Keratinocyte (primary cell): ENCODE measurements at regions not wholly inside any gene's neighbourhood (a gene's known extent, or its start where the extent isn't known, plus 50 kb on each side); places are given as distances from the start of the nearest gene placed in this dataset.

ENCODE experiments used
- DNase-seq: peaks from one replicate; pipeline ENCODE4 v3.0.0-alpha.2; 2011; ENCODE audit warnings: low read depth, missing footprints, low spot score
- FAIRE-seq: peaks from 2 replicates; lab custom pipeline; 2011; peaks lifted over from hg19 to GRCh38; lab: Jason Lieb, UNC
- H2AFZ ChIP-seq: 2 replicates; pipeline ENCODE4 v1.6.0; 2012; ENCODE audit warnings: low read length, control low read depth, inconsistent platforms; ENCODE audit not compliant: control insufficient read depth
- H3K27ac ChIP-seq: 2 replicates; pipeline ENCODE4 v1.5.1; 2011; ENCODE audit warnings: low read length; ENCODE audit not compliant: control insufficient read depth, insufficient read depth
- H3K27me3 ChIP-seq: 3 replicates; pipeline ENCODE4 v1.6.0; 2011; ENCODE audit warnings: low read length; ENCODE audit not compliant: control insufficient read depth, insufficient read depth; ENCODE audit errors: extremely low read depth
- H3K36me3 ChIP-seq, 2 experiments: 2 replicates in 1 of 2; 3 replicates in 1 of 2; pipeline ENCODE4 v1.5.1; 2011; ENCODE audit warnings: low read length in 2 of 2, mild to moderate bottlenecking in 1 of 2; ENCODE audit not compliant: control insufficient read depth in 2 of 2, insufficient read depth in 2 of 2; ENCODE audit errors: extremely low read depth in 1 of 2
- H3K4me1 ChIP-seq: 3 replicates; pipeline ENCODE4 v1.5.1; 2011; ENCODE audit warnings: low read length; ENCODE audit not compliant: control insufficient read depth, insufficient read depth; ENCODE audit errors: extremely low read depth
- H3K4me2 ChIP-seq: 3 replicates; pipeline ENCODE4 v1.6.0; 2011; ENCODE audit warnings: low read depth, low read length; ENCODE audit not compliant: control insufficient read depth, insufficient read depth; ENCODE audit errors: extremely low read depth
- H3K4me3 ChIP-seq, 3 experiments: fragments of 200-600 bp in 1 of 3; sonication (generic) in 1 of 3; 2 replicates in 2 of 3; 3 replicates in 1 of 3; pipeline ENCODE4 v1.5.1; 2011 to 2016; ENCODE audit warnings: low read length in 3 of 3, mild to moderate bottlenecking in 3 of 3, control low read depth in 2 of 3, inconsistent platforms in 1 of 3, low read depth in 1 of 3, mixed read lengths in 1 of 3, mixed run types in 1 of 3, moderate library complexity in 1 of 3; ENCODE audit not compliant: control insufficient read depth in 2 of 3, insufficient read depth in 2 of 3; ENCODE audit errors: extremely low read depth in 1 of 3
- H3K79me2 ChIP-seq: 2 replicates; pipeline ENCODE4 v1.6.0; 2012; ENCODE audit warnings: low read length; ENCODE audit not compliant: control insufficient read depth, insufficient read depth
- H3K9ac ChIP-seq: 3 replicates; pipeline ENCODE4 v1.6.0; 2011; ENCODE audit warnings: low read length; ENCODE audit not compliant: control insufficient read depth, insufficient read depth; ENCODE audit errors: extremely low read depth
- H3K9me1 ChIP-seq: 3 replicates; pipeline ENCODE4 v1.6.0; 2011; ENCODE audit warnings: low read length; ENCODE audit not compliant: control insufficient read depth, insufficient read depth; ENCODE audit errors: extremely low read depth
- H3K9me3 ChIP-seq: 2 replicates; pipeline ENCODE4 v1.5.1; 2012; ENCODE audit warnings: low read depth, low read length; ENCODE audit not compliant: control insufficient read depth
- H4K20me1 ChIP-seq: 3 replicates; pipeline ENCODE4 v1.6.0; 2011; ENCODE audit warnings: low read length; ENCODE audit not compliant: control insufficient read depth, insufficient read depth; ENCODE audit errors: extremely low read depth
- CTCF ChIP-seq, 3 experiments: IDR thresholded peaks in 1 of 3; conservative IDR thresholded peaks in 1 of 3; optimal IDR thresholded peaks in 1 of 3; 2 replicates in 2 of 3; 3 replicates in 1 of 3; pipeline versions ENCODE3 to v1.5.1; 2011; ENCODE audit warnings: low read length in 3 of 3, mild to moderate bottlenecking in 3 of 3, moderate library complexity in 2 of 3, control low read depth in 1 of 3, inconsistent platforms in 1 of 3; ENCODE audit not compliant: insufficient read depth in 2 of 3; ENCODE audit errors: extremely low read depth in 1 of 3
- EZH2 ChIP-seq: IDR thresholded peaks from one replicate; pipeline ENCODE4 v1.6.1; 2012; ENCODE audit warnings: inconsistent platforms, mild to moderate bottlenecking, low read length, moderate library complexity
- dilution Hi-C: fragments of 300-500 bp; cut with MboI; formaldehyde crosslinking; loops from one replicate; pipeline ENCODE4 v1.7.0; 2020; ENCODE audit warnings: low sequenced_read_pairs; ENCODE audit not compliant: extremely low pct_ligation_motif_present

GRCh38 chr12:91538418-91538817, 355.8 kb upstream of the DCN start:
- TF ChIP-seq CTCF (optimal IDR thresholded peaks at IDR 0.05 in 1 of 3, IDR thresholded peaks at IDR 0.05 in 1 of 3, conservative IDR thresholded peaks at IDR 0.05 in 1 of 3; ENCODE audit: extremely low read depth in 1 of 3, insufficient read depth in 2 of 3, low read length in 3 of 3): no peak
- TF ChIP-seq EZH2: no peak
- Histone ChIP-seq H2AFZ (no peak overlapping the region), H3K4me2 (no peak overlapping the region), H3K4me3 (no peak overlapping the region), H3K4me1 (no peaks in the 10 kb centered on the region), H4K20me1 (no peaks in the 10 kb centered on the region), H3K9me1 (no peaks in the 10 kb centered on the region), H3K9ac (no peak overlapping the region), H3K27me3 (no peaks in the 10 kb centered on the region), H3K79me2 (no peaks in the 10 kb centered on the region), H3K36me3 (no peaks in the 10 kb centered on the region), H3K9me3 (no peaks in the 10 kb centered on the region), H3K27ac (no peak overlapping the region)
- DNase-seq: no peak
- no peak for FAIRE-seq
- dilution Hi-C loops: no loop called here

- Histone ChIP-seq H4K20me1 (no peaks in the 10 kb centered on the region), H3K9ac (no peak overlapping the region), H3K4me2 (no peak overlapping the region), H3K4me1 (peaks cover 7% of the 10 kb centered on the region), H3K79me2 (no peaks in the 10 kb centered on the region), H3K36me3 (no peaks in the 10 kb centered on the region), H3K27ac (no peak overlapping the region), H3K27me3 (no peaks in the 10 kb centered on the region), H2AFZ (no peak overlapping the region), H3K9me3 (peaks cover 2% of the 10 kb centered on the region), H3K9me1 (no peaks in the 10 kb centered on the region), H3K4me3 (no peak overlapping the region)
- no peak for TF ChIP-seq EZH2
- no peak for TF ChIP-seq CTCF (optimal IDR thresholded peaks at IDR 0.05 in 1 of 3, IDR thresholded peaks at IDR 0.05 in 1 of 3, conservative IDR thresholded peaks at IDR 0.05 in 1 of 3; ENCODE audit: extremely low read depth in 1 of 3, insufficient read depth in 2 of 3, low read length in 3 of 3)
- FAIRE-seq (no peak), DNase-seq (no peak)
- dilution Hi-C loops: no loop called here
Observed at GRCh38 chr12:91533366-91533765, 350.7 kb upstream of the DCN start.
